Neural cell (in vitro differentiated cells): ENCODE measurements at regions not wholly inside any gene's neighbourhood (a gene's known extent, or its start where the extent isn't known, plus 50 kb on each side); places are given as distances from the start of the nearest gene placed in this dataset.

Experiments
- CTCF ChIP-seq: fragments of 450-650 bp; IDR thresholded peaks from 2 replicates; pipeline ENCODE4 v1.5.1; 2014; ENCODE audit warnings: antibody characterized with exemption, mild to moderate bottlenecking, moderate library complexity; ENCODE audit not compliant: poor library complexity, severe bottlenecking
- EP300 ChIP-seq: fragments of 450-650 bp; conservative IDR thresholded peaks from 2 replicates; pipeline ENCODE4 v1.6.1; 2014; ENCODE audit warnings: antibody characterized with exemption, mild to moderate bottlenecking, moderate library complexity; ENCODE audit not compliant: poor library complexity, severe bottlenecking
- EZH2 ChIP-seq: fragments of 200-600, 300-800 bp; shearing (Covaris generic), sonication (generic); IDR thresholded peaks from 2 replicates; pipeline ENCODE4 v1.6.1; 2014; ENCODE audit warnings: antibody characterized with exemption, low read length, borderline replicate concordance, mild to moderate bottlenecking; ENCODE audit not compliant: insufficient read depth, poor library complexity, severe bottlenecking
- POLR2AphosphoS5 ChIP-seq: IDR thresholded peaks from 2 replicates; pipeline ENCODE4 v1.6.1; 2012
- RAD21 ChIP-seq: fragments of 450-650 bp; conservative IDR thresholded peaks from 2 replicates; pipeline ENCODE4 v1.6.1; 2014; ENCODE audit warnings: antibody characterized with exemption, mild to moderate bottlenecking, moderate library complexity
- SMC3 ChIP-seq: fragments of 450-650 bp; conservative IDR thresholded peaks from 2 replicates; pipeline ENCODE4 v1.6.1; 2014; ENCODE audit warnings: antibody characterized with exemption, mild to moderate bottlenecking, moderate library complexity; ENCODE audit not compliant: poor library complexity
- TAF1 ChIP-seq: IDR thresholded peaks from 2 replicates; pipeline ENCODE4 v1.6.1; 2012; ENCODE audit warnings: low read depth

GRCh38 chr3:117084277-117084676 is 374.7 kb downstream of the TUSC7 start:
- TF ChIP-seq CTCF (no peak), POLR2AphosphoS5 (no peak), EZH2 (no peak), EP300 (no peak), SMC3 (no peak), TAF1 (no peak), RAD21 (no peak)
